ENCODE measurements at regions not wholly inside any gene's neighbourhood (a gene's known extent, or its start where the extent isn't known, plus 50 kb on each side); places are given as distances from the start of the nearest gene placed in this dataset.

GRCh38 chr10:71125749-71126107, 86.6 kb upstream of the UNC5B start:
- intact Hi-C loops (cut with DNase I) = no loop called here
- no peak overlapping the region for H3K4me3 ChIP-seq
- H3K4me1 ChIP-seq = peaks cover 0 to 7% (median 6%) of the 10 kb centered on the region in 3 donors
- H3K9me3 ChIP-seq = peaks cover 0 to 4% (median 0%) of the 10 kb centered on the region in 3 donors
- DNase-seq = no peak
- peaks cover 0 to 41% (median 0%) of the 10 kb centered on the region in 4 donors for H3K27me3 ChIP-seq
- H3K36me3 ChIP-seq = no peaks in the 10 kb centered on the region
- H3K27ac ChIP-seq = no peak overlapping the region
- TF ChIP-seq, protein P1, sequence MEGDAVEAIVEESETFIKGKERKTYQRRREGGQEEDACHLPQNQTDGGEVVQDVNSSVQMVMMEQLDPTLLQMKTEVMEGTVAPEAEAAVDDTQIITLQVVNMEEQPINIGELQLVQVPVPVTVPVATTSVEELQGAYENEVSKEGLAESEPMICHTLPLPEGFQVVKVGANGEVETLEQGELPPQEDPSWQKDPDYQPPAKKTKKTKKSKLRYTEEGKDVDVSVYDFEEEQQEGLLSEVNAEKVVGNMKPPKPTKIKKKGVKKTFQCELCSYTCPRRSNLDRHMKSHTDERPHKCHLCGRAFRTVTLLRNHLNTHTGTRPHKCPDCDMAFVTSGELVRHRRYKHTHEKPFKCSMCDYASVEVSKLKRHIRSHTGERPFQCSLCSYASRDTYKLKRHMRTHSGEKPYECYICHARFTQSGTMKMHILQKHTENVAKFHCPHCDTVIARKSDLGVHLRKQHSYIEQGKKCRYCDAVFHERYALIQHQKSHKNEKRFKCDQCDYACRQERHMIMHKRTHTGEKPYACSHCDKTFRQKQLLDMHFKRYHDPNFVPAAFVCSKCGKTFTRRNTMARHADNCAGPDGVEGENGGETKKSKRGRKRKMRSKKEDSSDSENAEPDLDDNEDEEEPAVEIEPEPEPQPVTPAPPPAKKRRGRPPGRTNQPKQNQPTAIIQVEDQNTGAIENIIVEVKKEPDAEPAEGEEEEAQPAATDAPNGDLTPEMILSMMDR (IDR thresholded peaks at IDR 0.05) = no peak
- TF ChIP-seq POLR2A (IDR thresholded peaks at IDR 0.05) = no peak
- 79 to 88% methylated on average over 4 of the region's 4 CpGs for WGBS, 2 donors

GRCh38 chr10:71126432-71126831, 85.9 kb upstream of the UNC5B start:
- DNase-seq = no peak
- H3K27ac ChIP-seq = no peak overlapping the region
- TF ChIP-seq, protein P1 (IDR thresholded peaks at IDR 0.05) = no peak
- no peak for TF ChIP-seq POLR2A (IDR thresholded peaks at IDR 0.05)
- peaks cover 0 to 7% (median 6%) of the 10 kb centered on the region in 3 donors for H3K4me1 ChIP-seq
- no peak overlapping the region for H3K4me3 ChIP-seq
- intact Hi-C loops (cut with DNase I) = no loop called here
- H3K27me3 ChIP-seq = peaks cover 0 to 40% (median 0%) of the 10 kb centered on the region in 4 donors
- WGBS, 2 donors = 62 to 71% methylated on average over 4 of the region's 7 CpGs
- H3K9me3 ChIP-seq = no peaks in the 10 kb centered on the region
- no peaks in the 10 kb centered on the region for H3K36me3 ChIP-seq

DNA sequence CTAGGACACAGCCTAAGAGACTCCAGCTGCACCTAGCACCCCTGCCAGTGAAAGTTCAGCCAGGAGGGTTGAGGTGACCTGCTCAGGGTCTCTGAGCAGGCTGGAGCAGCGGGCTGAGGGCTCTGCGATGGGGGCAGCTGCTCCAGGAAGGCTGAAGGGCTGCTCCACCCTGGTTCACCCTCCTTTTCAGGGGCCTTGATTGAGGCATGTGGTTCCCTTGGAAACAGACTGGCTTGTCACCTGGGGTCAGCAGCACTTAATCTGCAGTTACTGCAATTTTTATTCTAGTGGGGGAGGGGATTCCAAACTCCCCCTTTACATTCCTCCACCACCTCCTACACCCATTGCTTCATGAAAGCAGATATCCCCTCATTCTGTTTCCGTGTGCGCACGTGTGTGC, 85.3 kb upstream of the UNC5B start:
- H3K9me3 ChIP-seq = no peaks in the 10 kb centered on the region
- no peak for DNase-seq
- 90 to 100% methylated on average over 3 to 4 of the region's 5 CpGs for WGBS, 2 donors

GRCh38 chr10:71127773-71128172, 84.6 kb upstream of the UNC5B start:
- no peaks in the 10 kb centered on the region for H3K9me3 ChIP-seq
- WGBS, 2 donors = 58 to 82% methylated on average over 1 to 3 of the region's 3 CpGs
- H3K36me3 ChIP-seq = no peaks in the 10 kb centered on the region
- peaks cover 0 to 7% (median 6%) of the 10 kb centered on the region in 3 donors for H3K4me1 ChIP-seq
- intact Hi-C loops (cut with DNase I) = no loop called here
- no peak overlapping the region for H3K4me3 ChIP-seq
- no peak overlapping the region for H3K27ac ChIP-seq
- no peak for TF ChIP-seq POLR2A (IDR thresholded peaks at IDR 0.05)
- TF ChIP-seq, protein P1 (IDR thresholded peaks at IDR 0.05) = no peak
- peaks cover 0 to 47% (median 0%) of the 10 kb centered on the region in 4 donors for H3K27me3 ChIP-seq
- no peak for DNase-seq

More for the DNA sequence above, 85.3 kb upstream of the UNC5B start:
- Histone ChIP-seq H3K27me3 (peaks cover 0 to 47% (median 0%) of the 10 kb centered on the region in 4 donors), H3K27ac (no peak overlapping the region), H3K36me3 (no peaks in the 10 kb centered on the region), H3K4me1 (peaks cover 0 to 7% (median 6%) of the 10 kb centered on the region in 3 donors), H3K4me3 (no peak overlapping the region)
- TF ChIP-seq, protein P1 (IDR thresholded peaks at IDR 0.05) = no peak
- TF ChIP-seq POLR2A (IDR thresholded peaks at IDR 0.05) = no peak
- intact Hi-C loops (cut with DNase I) = no loop called here

DNA sequence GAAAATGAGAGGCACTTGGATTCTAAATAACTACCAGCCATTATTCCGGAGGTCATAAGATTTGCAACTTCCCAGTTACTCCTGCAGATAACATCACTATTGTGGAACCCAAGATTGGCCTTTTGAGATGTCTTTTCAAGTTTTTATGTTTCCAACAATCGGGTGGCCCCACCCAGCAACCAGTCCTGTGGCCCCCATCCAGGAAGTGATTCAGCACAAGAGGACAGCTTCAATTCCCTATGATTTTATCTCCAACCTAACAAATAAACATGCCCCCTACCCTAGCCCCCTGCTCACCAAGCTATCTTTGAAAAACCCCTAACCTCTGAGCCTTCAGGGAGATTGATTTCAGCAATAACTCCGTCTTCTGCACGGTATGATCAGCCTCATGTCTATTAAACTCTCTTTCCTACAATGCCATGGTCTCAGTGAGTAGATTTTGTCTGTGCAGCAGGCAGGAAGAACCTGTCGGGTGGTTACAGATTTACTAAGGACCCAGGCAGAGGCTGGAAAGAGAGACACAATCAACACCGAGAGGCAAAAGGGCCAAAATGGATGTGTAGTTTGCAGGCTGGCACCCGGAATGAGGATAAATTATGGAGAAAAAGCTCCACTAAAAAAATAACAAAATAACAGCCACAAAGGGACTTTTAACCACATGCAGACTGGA, 83.9 kb upstream of the UNC5B start:
- Histone ChIP-seq H3K36me3 (no peaks in the 10 kb centered on the region), H3K9me3 (no peaks in the 10 kb centered on the region), H3K4me3 (no peak overlapping the region), H3K27ac (no peak overlapping the region), H3K4me1 (peaks cover 0 to 7% (median 6%) of the 10 kb centered on the region in 3 donors), H3K27me3 (peaks cover 0 to 42% (median 0%) of the 10 kb centered on the region in 4 donors)
- TF ChIP-seq, protein P1 (IDR thresholded peaks at IDR 0.05) = no peak
- no peak for TF ChIP-seq POLR2A (IDR thresholded peaks at IDR 0.05)
- no peak for DNase-seq
- intact Hi-C loops (cut with DNase I) = no loop called here
- 31 to 32% methylated on average over 7 of the region's 7 CpGs for WGBS, 2 donors
